ENCODE measurements at regions not wholly inside any gene's neighbourhood (a gene's known extent, or its start where the extent isn't known, plus 50 kb on each side); places are given as distances from the start of the nearest gene placed in this dataset.

DNA sequence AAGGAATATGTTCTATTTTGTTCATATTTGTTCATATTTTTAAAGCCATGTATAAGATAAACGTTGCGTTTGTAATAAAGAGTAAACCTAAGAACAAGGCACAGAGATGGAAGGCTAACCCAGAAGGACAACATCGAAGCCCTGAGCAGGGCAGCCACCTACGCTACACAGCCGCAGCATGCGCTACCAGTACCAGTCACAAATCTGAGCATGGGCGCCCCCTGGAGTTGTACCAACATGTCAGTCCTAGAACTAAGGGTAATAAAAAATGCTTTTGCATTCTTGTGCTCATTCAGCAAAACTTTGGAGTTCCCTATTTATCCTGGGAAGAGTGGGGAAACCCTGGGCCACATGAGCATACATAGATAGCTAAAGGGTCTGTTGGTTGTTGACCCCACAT lies 70.6 kb downstream of the PLEKHG1 start:
- no peak for TF ChIP-seq EZH2 (IDR thresholded peaks at IDR 0.05; ENCODE audit: low read depth)
- TF ChIP-seq, protein P1, sequence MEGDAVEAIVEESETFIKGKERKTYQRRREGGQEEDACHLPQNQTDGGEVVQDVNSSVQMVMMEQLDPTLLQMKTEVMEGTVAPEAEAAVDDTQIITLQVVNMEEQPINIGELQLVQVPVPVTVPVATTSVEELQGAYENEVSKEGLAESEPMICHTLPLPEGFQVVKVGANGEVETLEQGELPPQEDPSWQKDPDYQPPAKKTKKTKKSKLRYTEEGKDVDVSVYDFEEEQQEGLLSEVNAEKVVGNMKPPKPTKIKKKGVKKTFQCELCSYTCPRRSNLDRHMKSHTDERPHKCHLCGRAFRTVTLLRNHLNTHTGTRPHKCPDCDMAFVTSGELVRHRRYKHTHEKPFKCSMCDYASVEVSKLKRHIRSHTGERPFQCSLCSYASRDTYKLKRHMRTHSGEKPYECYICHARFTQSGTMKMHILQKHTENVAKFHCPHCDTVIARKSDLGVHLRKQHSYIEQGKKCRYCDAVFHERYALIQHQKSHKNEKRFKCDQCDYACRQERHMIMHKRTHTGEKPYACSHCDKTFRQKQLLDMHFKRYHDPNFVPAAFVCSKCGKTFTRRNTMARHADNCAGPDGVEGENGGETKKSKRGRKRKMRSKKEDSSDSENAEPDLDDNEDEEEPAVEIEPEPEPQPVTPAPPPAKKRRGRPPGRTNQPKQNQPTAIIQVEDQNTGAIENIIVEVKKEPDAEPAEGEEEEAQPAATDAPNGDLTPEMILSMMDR (conservative IDR thresholded peaks at IDR 0.05) = no peak; the same call in 1 of the 2 replicates

Data from PC-9 (cell line).